M059J (cell line): ENCODE measurements at regions not wholly inside any gene's neighbourhood (a gene's known extent, or its start where the extent isn't known, plus 50 kb on each side); places are given as distances from the start of the nearest gene placed in this dataset.

Experiments used
- DNase-seq: peaks from one replicate; pipeline ENCODE4 v3.0.0-alpha.2; 2012; ENCODE audit warnings: low read depth

DNA sequence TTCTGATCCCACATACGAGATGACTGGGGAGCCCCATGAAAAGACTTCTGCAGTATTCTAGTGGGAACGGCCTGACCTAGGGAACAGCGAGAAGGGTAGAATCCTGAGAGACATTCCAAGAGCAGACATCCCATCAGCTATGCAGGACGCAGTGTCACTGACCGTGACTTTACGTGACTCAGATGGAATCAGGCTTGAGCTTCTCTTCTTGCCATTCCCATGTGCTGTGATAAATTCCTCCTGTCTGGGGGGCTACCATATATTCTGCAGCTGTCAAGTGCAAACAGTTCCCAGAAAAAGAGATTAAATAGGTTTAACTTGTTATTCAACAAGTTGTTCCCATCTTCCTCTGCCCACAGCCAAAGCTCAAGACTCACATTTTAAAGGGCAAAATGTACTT is 73.1 kb upstream of the PDE1C start:
- DNase-seq = peak; percentile 44

DNA sequence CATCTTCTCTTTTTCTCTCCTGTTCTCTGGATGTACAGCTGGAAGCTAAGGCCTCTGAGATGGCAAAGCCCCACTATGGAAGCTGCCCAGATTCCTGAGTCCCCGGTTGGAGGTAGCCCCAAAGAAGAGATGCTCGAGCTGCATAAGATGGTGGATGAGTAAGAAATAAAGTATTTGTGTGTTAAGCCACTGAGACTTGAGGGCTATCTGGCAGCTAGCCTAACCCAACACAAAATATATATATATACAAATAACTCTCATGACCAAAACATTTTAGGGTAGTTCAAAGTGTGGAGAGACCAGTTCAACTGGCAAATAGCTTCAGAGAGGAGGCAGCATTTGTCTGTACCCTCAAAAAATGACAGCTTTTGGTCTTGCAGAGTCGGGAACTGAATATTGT is 72.4 kb upstream of the PDE1C start:
- DNase-seq = peak; percentile 94

DNA sequence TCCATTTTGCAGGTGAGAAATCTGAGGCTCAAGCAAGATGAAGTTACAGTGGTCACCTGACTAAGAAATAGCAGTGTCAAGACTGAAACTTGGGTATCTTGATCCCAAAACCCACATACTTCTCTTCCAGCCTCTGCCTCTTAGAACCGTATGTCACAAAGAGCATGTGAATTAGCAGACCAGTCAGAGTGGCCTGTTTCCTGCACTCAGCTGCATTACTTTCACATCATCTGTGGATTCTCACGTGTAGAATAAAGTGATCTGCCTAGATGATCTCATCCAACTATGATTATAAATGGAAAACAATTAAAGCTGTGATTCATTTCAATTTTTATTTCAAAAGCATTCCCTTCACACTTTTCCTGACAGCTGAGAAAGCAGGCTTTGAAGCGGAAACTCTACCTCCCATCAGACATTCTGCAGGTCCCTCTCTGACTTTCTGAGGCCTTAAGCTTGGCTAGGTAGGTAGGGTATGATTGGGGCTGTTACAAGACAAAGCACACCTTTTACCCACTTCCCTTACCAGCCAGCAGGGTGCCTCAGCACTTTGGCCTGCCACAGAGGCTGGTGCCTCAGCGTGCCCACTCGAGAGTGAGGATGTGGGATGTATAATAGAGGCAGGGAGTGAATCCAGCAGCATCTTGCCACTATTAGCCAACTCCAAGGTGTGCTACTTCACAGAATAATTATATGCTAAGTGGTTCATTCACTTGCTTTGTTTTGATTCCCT is 70.2 kb upstream of the PDE1C start:
- DNase-seq = peak; percentile 27

DNA sequence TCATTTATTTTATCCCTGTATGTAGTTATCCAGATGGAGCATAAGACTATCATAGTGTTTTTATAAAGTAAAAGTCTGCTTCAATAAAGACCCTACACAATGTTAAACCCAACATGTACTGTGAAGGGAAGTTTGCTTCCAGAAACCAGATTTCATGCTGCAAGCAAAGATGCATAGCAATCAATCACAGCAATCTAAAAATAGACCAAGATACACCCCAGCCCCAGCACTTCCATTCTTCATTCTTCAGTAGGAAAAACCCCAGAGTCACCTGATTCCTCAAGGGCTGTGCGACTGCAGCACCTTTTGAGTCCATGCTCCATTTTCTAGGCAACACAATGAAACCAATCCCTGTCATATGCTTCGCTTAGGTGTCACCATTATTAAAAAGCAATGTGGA is 66.9 kb upstream of the PDE1C start:
- DNase-seq = no peak

DNA sequence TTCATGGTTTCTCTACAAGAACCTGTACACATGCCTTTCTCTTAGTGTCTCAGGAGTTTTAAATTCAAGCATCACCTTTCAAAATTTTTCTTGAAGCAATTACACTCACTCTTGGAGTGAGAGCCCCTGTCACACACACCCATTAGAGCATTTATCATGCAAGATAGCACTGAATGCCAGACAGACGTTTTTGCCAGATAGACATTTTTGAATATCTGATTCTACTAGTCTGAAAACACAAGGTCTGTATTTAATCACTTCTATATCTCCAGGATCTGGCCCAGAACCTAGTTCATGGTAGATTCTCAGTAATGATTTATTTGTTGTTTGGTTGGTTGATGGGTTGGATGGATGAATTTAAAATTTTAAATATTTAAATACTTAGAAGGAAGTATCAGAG is 60.9 kb upstream of the PDE1C start:
- no peak for DNase-seq

DNA sequence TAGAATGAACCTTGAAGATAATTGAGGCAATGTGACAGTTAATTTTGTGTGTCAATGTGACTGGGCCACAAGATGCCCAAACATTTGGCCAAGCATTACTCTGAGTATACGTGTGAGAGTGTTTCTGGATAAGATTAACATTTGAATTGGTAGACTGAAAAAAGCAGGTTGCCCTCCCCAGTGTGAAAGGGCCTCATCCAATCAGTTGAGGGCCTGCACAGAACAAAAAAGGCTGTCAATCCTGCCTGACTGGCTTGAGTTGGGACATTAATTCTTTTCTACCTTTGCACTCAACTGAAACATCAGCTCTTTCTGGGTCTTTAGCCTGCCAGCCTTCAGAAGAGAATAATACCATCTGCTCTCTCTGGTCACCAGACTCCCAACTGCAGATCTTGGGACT is 56.6 kb upstream of the PDE1C start:
- no peak for DNase-seq
